Astrocyte (in vitro differentiated cells and primary cell): ENCODE measurements at regions not wholly inside any gene's neighbourhood (a gene's known extent, or its start where the extent isn't known, plus 50 kb on each side); places are given as distances from the start of the nearest gene placed in this dataset.
"Not testable (repeated sequence)": the region's sequence is repeated elsewhere in the genome, so short reads cannot be mapped to it uniquely, and the experiment has no call there.

Experiments
- CTCF ChIP-seq: IDR thresholded peaks from 2 replicates; pipeline ENCODE4 v1.5.1; 2011; ENCODE audit warnings: low read depth, mild to moderate bottlenecking, inconsistent platforms, low read length, moderate library complexity; ENCODE audit not compliant: insufficient read depth
- EZH2 ChIP-seq: IDR thresholded peaks from 2 replicates; pipeline ENCODE4 v1.6.1; 2012; ENCODE audit warnings: mild to moderate bottlenecking, low read length, inconsistent platforms; ENCODE audit not compliant: insufficient read depth

GRCh38 chr2:87326754-87327153 is 305.1 kb upstream of the PLGLB1 start:
- not testable (repeated sequence) for TF ChIP-seq CTCF, EZH2
